Renal cortical epithelial cell (primary cell): ENCODE measurements at regions not wholly inside any gene's neighbourhood (a gene's known extent, or its start where the extent isn't known, plus 50 kb on each side); places are given as distances from the start of the nearest gene placed in this dataset.
"Not testable (repeated sequence)": the region's sequence is repeated elsewhere in the genome, so short reads cannot be mapped to it uniquely, and the experiment has no call there.

Source experiments
- DNase-seq: peaks from one replicate; pipeline ENCODE4 v3.0.0-alpha.2; 2011; ENCODE audit warnings: low read depth

DNA sequence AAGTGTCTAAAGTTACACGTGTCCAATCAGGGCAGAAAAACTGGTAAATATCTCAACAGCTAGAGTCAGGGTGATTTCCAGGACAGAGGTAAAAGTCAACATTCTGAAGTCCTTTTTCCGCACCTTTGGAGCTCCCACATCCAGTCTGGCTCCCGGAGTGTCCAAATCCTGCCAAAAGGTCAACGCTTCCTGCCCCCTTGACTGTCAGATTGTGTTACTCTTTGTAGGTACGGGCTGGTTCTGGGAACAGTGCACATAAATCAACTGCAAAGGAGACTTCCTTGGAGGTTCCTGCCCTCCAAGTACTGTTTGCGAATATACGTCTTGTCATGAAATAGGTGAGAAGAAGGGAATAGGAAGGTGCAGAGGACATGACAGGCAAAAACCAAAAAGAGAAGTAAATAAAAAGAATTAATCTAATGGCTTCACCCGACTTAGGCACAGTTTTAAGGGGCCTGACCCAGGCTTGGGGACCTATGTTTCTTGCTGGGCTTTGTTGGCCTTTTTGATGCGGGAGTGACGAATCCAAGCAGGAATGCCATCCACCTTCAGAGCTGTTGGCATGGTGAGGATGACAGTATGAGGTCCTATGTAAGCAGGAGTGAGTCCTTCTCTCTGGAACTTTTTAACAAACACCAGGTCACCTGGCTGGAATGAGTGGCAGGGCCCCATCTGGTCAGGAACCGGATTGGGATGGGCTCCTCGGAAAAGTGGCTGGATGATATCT lies 155.4 kb downstream of the TRIM27 start:
- DNase-seq = no peak

- peak; percentile 58 for DNase-seq
Measured at GRCh38 chr6:28769626-28770402, 154.0 kb downstream of the TRIM27 start.

GRCh38 chr6:28770732-28771131 lies 153.1 kb downstream of the TRIM27 start:
- DNase-seq = no peak

DNA sequence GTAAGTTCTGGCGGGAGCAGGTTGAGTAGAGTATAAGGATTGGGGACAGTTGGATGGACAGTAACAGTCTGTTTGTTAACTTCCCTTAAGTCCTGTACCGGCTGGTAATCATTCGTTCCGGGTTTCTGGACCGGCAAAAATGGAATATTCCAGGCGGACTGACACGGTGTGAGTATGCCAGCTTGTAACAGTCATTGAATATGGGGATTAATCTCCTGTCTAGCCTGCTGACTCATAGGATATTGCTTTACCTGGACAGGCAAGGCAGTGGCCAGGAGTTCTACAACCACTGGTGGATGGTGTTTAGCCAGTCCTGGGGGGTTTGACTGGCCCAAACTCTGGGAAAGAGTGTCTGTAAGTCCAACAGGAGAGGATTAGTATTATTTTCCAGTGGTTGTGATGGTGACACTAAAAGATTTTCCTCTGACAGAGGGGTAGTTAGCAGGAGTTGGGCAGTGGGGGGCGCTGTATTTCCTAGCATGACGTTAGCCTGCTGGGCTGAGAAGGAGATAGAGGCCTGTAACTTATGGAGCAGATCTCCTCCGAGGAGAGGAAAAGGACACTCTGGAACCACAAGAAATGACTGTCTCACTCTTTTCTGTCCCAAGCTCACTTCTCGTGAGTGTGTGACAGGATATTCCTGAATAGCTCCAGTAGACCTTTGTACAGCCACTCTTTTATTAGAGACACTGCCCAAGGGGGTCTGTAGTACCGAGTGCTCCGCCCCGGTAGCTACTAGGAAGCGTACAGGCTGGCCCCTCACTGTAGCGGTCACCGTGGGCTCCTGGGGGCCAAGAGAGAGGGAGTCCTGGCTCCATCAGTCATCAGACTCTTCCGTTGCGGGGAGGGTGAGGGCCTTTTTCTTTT lies 152.2 kb downstream of the TRIM27 start:
- no peak for DNase-seq

GRCh38 chr6:28772480-28773381 lies 151.1 kb downstream of the TRIM27 start:
- DNase-seq = no peak

- DNase-seq = no peak
Measured at GRCh38 chr6:28774292-28775051, 149.3 kb downstream of the TRIM27 start.

DNA sequence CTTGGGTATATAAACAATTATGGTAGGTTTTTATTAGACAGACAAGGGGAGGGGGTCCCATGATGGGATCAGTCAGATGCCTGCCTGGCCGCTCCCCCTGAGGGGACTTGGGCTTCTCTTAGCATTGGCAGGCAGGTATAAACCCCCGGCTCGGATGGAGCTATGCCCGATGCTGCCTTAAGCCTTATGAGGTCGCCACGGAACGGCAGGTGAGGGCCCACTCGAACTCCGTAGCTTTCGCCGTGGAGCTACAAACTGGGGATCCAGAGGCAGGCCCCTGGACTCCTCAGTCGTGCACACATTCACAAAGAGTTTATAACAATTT lies 148.8 kb downstream of the TRIM27 start:
- no peak for DNase-seq

- no peak for DNase-seq
Measured at GRCh38 chr6:28775405-28776129, 148.2 kb downstream of the TRIM27 start.

- no peak for DNase-seq
Measured at GRCh38 chr6:28776269-28777146, 147.3 kb downstream of the TRIM27 start.

GRCh38 chr6:28777147-28777461 lies 146.7 kb downstream of the TRIM27 start:
- no peak for DNase-seq

DNA sequence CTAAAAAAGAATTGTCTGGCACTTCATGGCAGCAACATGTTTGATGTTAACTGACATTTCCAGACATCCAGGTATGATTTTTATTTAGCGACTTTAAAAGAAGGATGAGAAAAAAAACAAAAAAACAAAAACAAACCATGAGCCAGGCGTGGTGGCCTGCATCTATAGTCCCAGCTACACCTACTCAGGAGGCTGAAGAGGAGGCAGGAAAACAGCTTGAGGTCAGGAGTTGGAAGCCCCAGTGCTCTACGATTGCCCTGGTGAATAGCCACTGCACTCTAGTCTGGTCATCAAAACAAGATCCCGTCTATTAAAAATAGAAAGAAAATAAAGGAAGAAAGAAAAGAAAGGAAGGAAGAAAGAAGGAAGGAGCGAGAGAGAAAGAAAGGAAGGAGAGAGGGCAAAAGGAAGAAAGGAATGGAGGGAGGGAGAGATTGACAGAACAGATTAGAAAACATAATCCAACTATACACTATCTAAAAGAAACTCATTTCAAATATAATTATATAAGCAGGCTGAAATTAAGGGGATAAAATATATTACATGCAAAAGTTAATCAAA lies 141.6 kb downstream of the TRIM27 start:
- no peak for DNase-seq

- DNase-seq = no peak
Measured at GRCh38 chr6:28785962-28786679, 137.7 kb downstream of the TRIM27 start.

- peak; percentile 46 for DNase-seq
Measured at GRCh38 chr6:28789553-28790083, 134.2 kb downstream of the TRIM27 start.

DNA sequence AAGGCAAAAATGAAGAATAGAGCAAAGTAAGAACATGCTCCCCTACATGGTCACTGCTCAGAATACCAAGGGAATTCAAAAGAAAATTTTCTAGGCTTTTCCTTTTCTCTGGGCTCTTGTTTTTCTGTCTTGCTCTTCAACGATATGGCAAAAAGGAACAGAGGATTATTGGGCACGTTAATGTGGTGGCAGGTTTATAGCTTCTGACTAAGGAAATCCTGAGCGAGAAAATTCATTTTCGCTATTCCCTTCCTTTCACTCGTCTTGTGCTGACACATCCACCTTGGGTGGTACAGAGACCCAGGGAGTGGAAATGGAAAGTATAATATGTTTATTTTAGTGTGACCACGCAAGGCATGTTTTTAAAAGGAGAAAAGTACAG lies 132.8 kb downstream of the TRIM27 start:
- DNase-seq = no peak

DNA sequence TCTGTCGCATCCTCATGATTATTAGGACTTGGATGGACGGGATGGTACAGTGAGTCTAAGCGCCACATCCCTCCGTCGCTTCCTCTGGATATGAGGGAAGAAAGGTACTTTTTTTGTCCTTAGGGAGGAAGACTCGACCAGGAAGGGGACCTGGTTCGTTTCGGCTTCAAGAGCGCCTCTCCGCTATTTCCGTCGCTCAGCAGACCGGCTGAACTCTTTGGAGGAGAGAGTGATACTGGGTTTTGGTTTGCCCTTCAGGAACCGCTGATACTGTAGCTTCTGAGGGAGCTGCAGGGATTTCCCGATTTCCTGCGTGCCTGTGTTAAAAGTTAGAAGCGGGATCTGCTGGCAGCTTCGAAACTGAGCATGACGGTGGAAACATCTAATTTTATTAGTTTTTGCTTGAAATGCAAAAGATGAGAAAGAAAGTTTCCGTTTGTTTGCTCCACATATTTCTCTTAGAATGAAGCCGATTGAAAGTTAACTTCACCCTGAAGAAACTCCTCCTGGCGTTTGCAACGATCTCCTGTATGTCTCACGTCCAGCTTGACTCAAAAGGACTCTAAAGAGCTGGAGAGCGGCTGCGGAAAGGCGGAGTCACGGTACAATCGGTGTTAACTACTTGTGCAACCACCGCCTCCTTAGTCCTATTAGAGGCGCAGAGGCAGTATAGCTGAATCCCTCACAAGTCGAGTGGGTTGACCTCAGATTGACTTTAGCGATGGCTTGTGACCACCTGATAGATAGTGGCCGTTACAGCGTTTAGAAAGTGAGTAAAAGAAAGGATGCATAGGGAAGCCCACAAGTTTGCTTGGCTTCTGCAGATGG lies 129.4 kb downstream of the TRIM27 start:
- peak; percentile 33 for DNase-seq

DNA sequence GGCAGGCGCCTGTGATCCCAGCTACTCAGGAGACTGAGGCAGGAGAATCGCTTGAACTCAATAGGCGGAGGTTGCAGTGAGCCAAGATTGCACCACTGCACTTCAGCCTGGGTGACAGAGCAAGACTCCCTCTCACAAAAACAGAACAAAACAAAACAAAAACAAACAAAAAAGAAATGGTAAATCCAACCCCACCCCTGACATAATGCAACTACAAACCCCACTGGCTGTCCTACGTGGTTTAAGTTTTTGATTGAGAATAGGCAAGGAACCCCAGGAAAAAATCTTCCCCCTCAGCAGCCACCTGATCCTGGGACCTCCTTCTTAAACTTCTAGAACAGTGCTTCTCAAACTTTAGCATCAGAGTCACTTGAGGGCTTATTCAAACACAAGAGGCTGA lies 123.1 kb downstream of the TRIM27 start:
- not testable (repeated sequence) for DNase-seq
